SK-N-SH (cell line): ENCODE measurements at regions not wholly inside any gene's neighbourhood (a gene's known extent, or its start where the extent isn't known, plus 50 kb on each side); places are given as distances from the start of the nearest gene placed in this dataset.

Experiments
- CTCF ChIA-PET: fragments of 300-600, 350-600 bp; formaldehyde crosslinking; extraction: SDS; loops from one replicate; lab custom pipeline; 2021; lab: Yijun Ruan, JAX
- POLR2A ChIA-PET: fragments of 350-600 bp; sonication (Branson Sonifier 250); formaldehyde crosslinking; extraction: SDS; loops from one replicate; lab custom pipeline; 2020; ENCODE audit warnings: antibody characterized with exemption, inconsistent platforms; lab: Yijun Ruan, JAX
- DNase-seq: peaks from one replicate; pipeline ENCODE4 v3.0.0; 2012
- H2AFZ ChIP-seq: fragments of 200-600 bp; sonication (generic); 2 replicates; pipeline ENCODE4 v1.8.1; 2016; ENCODE audit warnings: antibody characterized with exemption, mild to moderate bottlenecking, low read depth
- H3F3A ChIP-seq: fragments of 200-600 bp; sonication (generic); replicated peaks from 2 replicates; pipeline ENCODE3; 2016; ENCODE audit warnings: antibody characterized with exemption, mild to moderate bottlenecking; ENCODE audit not compliant: insufficient read depth
- H3K27ac ChIP-seq, 2 experiments: fragments of 200-500 bp in 1 of 2; fragments of 200-600 bp in 1 of 2; sonication (Bioruptor generic) in 1 of 2; sonication (generic), shearing (Covaris generic) in 1 of 2; 2 replicates each; pipeline versions ENCODE4 v1.5.1 to v1.6.1; 2014 to 2016; ENCODE audit warnings: low read depth in 2 of 2, inconsistent platforms in 1 of 2, low read length in 1 of 2, mild to moderate bottlenecking in 1 of 2, mixed read lengths in 1 of 2
- H3K27me3 ChIP-seq: fragments of 200-600 bp; sonication (generic), shearing (Covaris generic); 2 replicates; pipeline ENCODE4 v1.6.1; 2016; ENCODE audit warnings: mixed run types; ENCODE audit not compliant: insufficient read depth
- H3K36me3 ChIP-seq, 2 experiments: fragments of 200-500 bp in 1 of 2; fragments of 200-600 bp in 1 of 2; sonication (Bioruptor generic) in 1 of 2; sonication (generic) in 1 of 2; replicated peaks in 1 of 2; 2 replicates each; pipeline versions ENCODE3 to v1.5.1; 2014 to 2016; ENCODE audit warnings: low read length in 1 of 2, mild to moderate bottlenecking in 1 of 2; ENCODE audit not compliant: insufficient read depth in 2 of 2, control insufficient read depth in 1 of 2
- H3K4me1 ChIP-seq, 2 experiments: fragments of 200-500 bp in 1 of 2; fragments of 200-600 bp in 1 of 2; sonication (Bioruptor generic) in 1 of 2; sonication (generic), shearing (Covaris generic) in 1 of 2; 2 replicates each; pipeline versions ENCODE4 v1.5.1 to v1.6.1; 2014 to 2016; ENCODE audit warnings: low read depth in 1 of 2, low read length in 1 of 2, mixed run types in 1 of 2; ENCODE audit not compliant: insufficient read depth in 2 of 2, control insufficient read depth in 1 of 2
- H3K4me2 ChIP-seq: fragments of 200-600 bp; sonication (generic), shearing (Covaris generic); 2 replicates; pipeline ENCODE4 v1.6.1; 2017; ENCODE audit warnings: mixed run types
- H3K4me3 ChIP-seq, 2 experiments: fragments of 200-500 bp in 1 of 2; fragments of 200-600 bp in 1 of 2; sonication (Bioruptor generic) in 1 of 2; sonication (generic), shearing (Covaris generic) in 1 of 2; 2 replicates each; pipeline versions ENCODE4 v1.5.1 to v1.8.1; 2014 to 2016; ENCODE audit warnings: low read depth in 2 of 2, inconsistent platforms in 1 of 2, low read length in 1 of 2, mild to moderate bottlenecking in 1 of 2, mixed read lengths in 1 of 2, moderate library complexity in 1 of 2
- H3K79me2 ChIP-seq: fragments of 200-600 bp; sonication (generic); 2 replicates; pipeline ENCODE4 v1.8.1; 2017; ENCODE audit warnings: mild to moderate bottlenecking; ENCODE audit not compliant: insufficient read depth
- H3K9ac ChIP-seq: fragments of 200-600 bp; sonication (generic); 2 replicates; pipeline ENCODE4 v1.6.1; 2017; ENCODE audit warnings: mixed run types
- H3K9me2 ChIP-seq: fragments of 200-600 bp; sonication (generic); 2 replicates; pipeline ENCODE4 v1.6.1; 2017; ENCODE audit warnings: mixed run types
- H3K9me3 ChIP-seq: fragments of 200-600 bp; sonication (generic); 2 replicates; pipeline ENCODE4 v1.6.1; 2017; ENCODE audit warnings: mixed run types, mild to moderate bottlenecking, moderate library complexity
- H4K20me1 ChIP-seq: fragments of 200-600 bp; sonication (generic); 2 replicates; pipeline ENCODE4 v1.6.1; 2017; ENCODE audit warnings: mild to moderate bottlenecking, mixed run types; ENCODE audit not compliant: insufficient read depth
- CHD2 ChIP-seq: fragments of 150-350 bp; IDR thresholded peaks from 2 replicates; pipeline ENCODE4 v1.6.1; 2018; ENCODE audit warnings: low read length; ENCODE audit not compliant: partially characterized antibody
- CTCF ChIP-seq: fragments of 200-600 bp; sonication (generic); IDR thresholded peaks from 2 replicates; pipeline ENCODE4 v1.6.1; 2017; ENCODE audit warnings: antibody characterized with exemption, mild to moderate bottlenecking, moderate library complexity
- EZH2phosphoT487 ChIP-seq: fragments of 200-600 bp; sonication (generic); IDR thresholded peaks from 2 replicates; pipeline ENCODE4 v1.6.1; 2017; ENCODE audit warnings: low read depth, mixed run types, mild to moderate bottlenecking, antibody characterized with exemption, moderate library complexity, borderline replicate concordance
- GABPA ChIP-seq: IDR thresholded peaks from 2 replicates; pipeline ENCODE4 v1.4.0; 2012; ENCODE audit warnings: low read depth, mild to moderate bottlenecking
- GATA2 ChIP-seq: sonication (generic); formaldehyde crosslinking; IDR thresholded peaks from 2 replicates; pipeline ENCODE4 v1.5.0; 2020; ENCODE audit warnings: mild to moderate bottlenecking, missing genetic modification reagents
- MEF2A ChIP-seq: IDR thresholded peaks from 2 replicates; pipeline ENCODE4 v1.4.0; 2012; ENCODE audit warnings: low read depth, borderline replicate concordance
- MXI1 ChIP-seq: IDR thresholded peaks from 2 replicates; pipeline ENCODE4 v1.6.1; 2012; ENCODE audit warnings: mild to moderate bottlenecking, low read depth, low read length, improper control_type of control experiment
- NFIC ChIP-seq: IDR thresholded peaks from 2 replicates; pipeline ENCODE4 v1.4.0; 2012; ENCODE audit warnings: borderline replicate concordance
- POLR2AphosphoS5 ChIP-seq: IDR thresholded peaks from 2 replicates; pipeline ENCODE4 v1.6.1; 2012; ENCODE audit warnings: low read depth, low read length
- RAD21 ChIP-seq: IDR thresholded peaks from 2 replicates; pipeline ENCODE4 v1.6.1; 2012; ENCODE audit warnings: mild to moderate bottlenecking, low read length
- RCOR1 ChIP-seq: fragments of 150-350 bp; IDR thresholded peaks from 2 replicates; pipeline ENCODE4 v1.6.1; 2017; ENCODE audit warnings: antibody characterized with exemption, low read length
- RFX5 ChIP-seq: IDR thresholded peaks from 2 replicates; pipeline ENCODE4 v1.6.1; 2012; ENCODE audit warnings: mild to moderate bottlenecking, improper control_type of control experiment, low read length
- RXRA ChIP-seq: IDR thresholded peaks from 2 replicates; pipeline ENCODE4 v1.4.0; 2012; ENCODE audit warnings: low read depth, mild to moderate bottlenecking, borderline replicate concordance
- SIN3A ChIP-seq: IDR thresholded peaks from 2 replicates; pipeline ENCODE4 v1.6.1; 2012; ENCODE audit warnings: low read depth, mild to moderate bottlenecking, low read length, moderate library complexity, borderline replicate concordance
- TAF1 ChIP-seq: IDR thresholded peaks from 2 replicates; pipeline ENCODE4 v1.6.1; 2012; ENCODE audit warnings: low read depth, mild to moderate bottlenecking, low read length, moderate library complexity, borderline replicate concordance
- TEAD4 ChIP-seq: IDR thresholded peaks from 2 replicates; pipeline ENCODE4 v1.4.0; 2012; ENCODE audit warnings: mild to moderate bottlenecking, borderline replicate concordance; ENCODE audit not compliant: insufficient read depth
- YY1 ChIP-seq: IDR thresholded peaks from 2 replicates; pipeline ENCODE4 v1.4.0; 2012; ENCODE audit warnings: low read depth, mild to moderate bottlenecking
- WGBS: methylation state at CpG from one replicate; pipeline ENCODE4 v1.1.6; 2017; ENCODE audit warnings: low lambda C conversion rate; 5-methylcytosine and 5-hydroxymethylcytosine counted together
- TF ChIP-seq, protein P1 (sequence below): IDR thresholded peaks from 2 replicates; pipeline ENCODE4 v1.4.0; 2012; ENCODE audit warnings: low read depth, borderline replicate concordance
- TF ChIP-seq, protein P2 (sequence below): IDR thresholded peaks from 2 replicates; pipeline ENCODE4 v1.6.1; 2012; ENCODE audit warnings: mild to moderate bottlenecking, low read depth, low read length, moderate library complexity
- TF ChIP-seq, protein P3 (sequence below): fragments of 150-350 bp; IDR thresholded peaks from 2 replicates; pipeline ENCODE4 v1.6.1; 2016; ENCODE audit warnings: mild to moderate bottlenecking, low read depth, low read length

DNA sequence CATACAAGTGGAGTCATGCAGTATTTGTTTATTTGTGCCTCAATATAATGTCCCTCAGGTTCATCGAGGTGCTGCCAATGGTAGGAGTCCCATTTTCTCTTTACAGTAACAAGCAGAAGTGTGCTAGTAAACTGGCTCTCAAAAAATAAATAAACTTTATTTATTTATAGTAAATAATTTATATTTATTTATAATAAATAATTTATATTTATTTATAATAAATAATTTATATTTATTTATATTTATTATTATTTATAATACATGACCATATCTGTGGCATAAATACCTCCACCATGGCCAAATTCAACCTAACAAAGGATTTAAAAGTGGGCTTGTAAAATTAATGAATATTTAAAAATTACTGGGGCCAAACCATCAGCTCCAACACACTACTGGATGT lies 464.9 kb upstream of the NWD2 start:
- Histone ChIP-seq H3K27me3 (no peaks in the 10 kb centered on the region), H2AFZ (no peak overlapping the region), H3K4me1 (no peaks in the 10 kb centered on the region), H3K9me2 (no peaks in the 10 kb centered on the region), H3F3A (no peaks in the 10 kb centered on the region), H3K36me3 (no peaks in the 10 kb centered on the region), H3K9ac (no peak overlapping the region), H3K4me2 (no peak overlapping the region), H3K27ac (no peak overlapping the region), H4K20me1 (no peaks in the 10 kb centered on the region), H3K79me2 (no peaks in the 10 kb centered on the region), H3K4me3 (no peak overlapping the region), H3K9me3 (no peaks in the 10 kb centered on the region)
- ChIA-PET CTCF (no interaction called here), POLR2A (no interaction called here)
- no peak for TF ChIP-seq GABPA
- no peak for TF ChIP-seq CHD2
- TF ChIP-seq POLR2AphosphoS5 = no peak
- TF ChIP-seq CTCF = no peak
- TF ChIP-seq TEAD4 = no peak
- TF ChIP-seq, protein P1, sequence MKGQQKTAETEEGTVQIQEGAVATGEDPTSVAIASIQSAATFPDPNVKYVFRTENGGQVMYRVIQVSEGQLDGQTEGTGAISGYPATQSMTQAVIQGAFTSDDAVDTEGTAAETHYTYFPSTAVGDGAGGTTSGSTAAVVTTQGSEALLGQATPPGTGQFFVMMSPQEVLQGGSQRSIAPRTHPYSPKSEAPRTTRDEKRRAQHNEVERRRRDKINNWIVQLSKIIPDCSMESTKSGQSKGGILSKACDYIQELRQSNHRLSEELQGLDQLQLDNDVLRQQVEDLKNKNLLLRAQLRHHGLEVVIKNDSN = no peak
- TF ChIP-seq YY1 = no peak
- TF ChIP-seq, protein P2, sequence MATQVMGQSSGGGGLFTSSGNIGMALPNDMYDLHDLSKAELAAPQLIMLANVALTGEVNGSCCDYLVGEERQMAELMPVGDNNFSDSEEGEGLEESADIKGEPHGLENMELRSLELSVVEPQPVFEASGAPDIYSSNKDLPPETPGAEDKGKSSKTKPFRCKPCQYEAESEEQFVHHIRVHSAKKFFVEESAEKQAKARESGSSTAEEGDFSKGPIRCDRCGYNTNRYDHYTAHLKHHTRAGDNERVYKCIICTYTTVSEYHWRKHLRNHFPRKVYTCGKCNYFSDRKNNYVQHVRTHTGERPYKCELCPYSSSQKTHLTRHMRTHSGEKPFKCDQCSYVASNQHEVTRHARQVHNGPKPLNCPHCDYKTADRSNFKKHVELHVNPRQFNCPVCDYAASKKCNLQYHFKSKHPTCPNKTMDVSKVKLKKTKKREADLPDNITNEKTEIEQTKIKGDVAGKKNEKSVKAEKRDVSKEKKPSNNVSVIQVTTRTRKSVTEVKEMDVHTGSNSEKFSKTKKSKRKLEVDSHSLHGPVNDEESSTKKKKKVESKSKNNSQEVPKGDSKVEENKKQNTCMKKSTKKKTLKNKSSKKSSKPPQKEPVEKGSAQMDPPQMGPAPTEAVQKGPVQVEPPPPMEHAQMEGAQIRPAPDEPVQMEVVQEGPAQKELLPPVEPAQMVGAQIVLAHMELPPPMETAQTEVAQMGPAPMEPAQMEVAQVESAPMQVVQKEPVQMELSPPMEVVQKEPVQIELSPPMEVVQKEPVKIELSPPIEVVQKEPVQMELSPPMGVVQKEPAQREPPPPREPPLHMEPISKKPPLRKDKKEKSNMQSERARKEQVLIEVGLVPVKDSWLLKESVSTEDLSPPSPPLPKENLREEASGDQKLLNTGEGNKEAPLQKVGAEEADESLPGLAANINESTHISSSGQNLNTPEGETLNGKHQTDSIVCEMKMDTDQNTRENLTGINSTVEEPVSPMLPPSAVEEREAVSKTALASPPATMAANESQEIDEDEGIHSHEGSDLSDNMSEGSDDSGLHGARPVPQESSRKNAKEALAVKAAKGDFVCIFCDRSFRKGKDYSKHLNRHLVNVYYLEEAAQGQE = no peak
- no peak for TF ChIP-seq RAD21
- TF ChIP-seq RXRA = no peak
- no peak for TF ChIP-seq NFIC
- no peak for TF ChIP-seq MXI1
- TF ChIP-seq SIN3A = no peak
- TF ChIP-seq RFX5 = no peak
- TF ChIP-seq MEF2A = no peak
- TF ChIP-seq EZH2phosphoT487 = no peak
- TF ChIP-seq GATA2 (CRISPR knock-in tag) = no peak
- TF ChIP-seq RCOR1 = no peak
- TF ChIP-seq, protein P3, sequence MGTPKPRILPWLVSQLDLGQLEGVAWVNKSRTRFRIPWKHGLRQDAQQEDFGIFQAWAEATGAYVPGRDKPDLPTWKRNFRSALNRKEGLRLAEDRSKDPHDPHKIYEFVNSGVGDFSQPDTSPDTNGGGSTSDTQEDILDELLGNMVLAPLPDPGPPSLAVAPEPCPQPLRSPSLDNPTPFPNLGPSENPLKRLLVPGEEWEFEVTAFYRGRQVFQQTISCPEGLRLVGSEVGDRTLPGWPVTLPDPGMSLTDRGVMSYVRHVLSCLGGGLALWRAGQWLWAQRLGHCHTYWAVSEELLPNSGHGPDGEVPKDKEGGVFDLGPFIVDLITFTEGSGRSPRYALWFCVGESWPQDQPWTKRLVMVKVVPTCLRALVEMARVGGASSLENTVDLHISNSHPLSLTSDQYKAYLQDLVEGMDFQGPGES = no peak
- no peak for TF ChIP-seq TAF1
- 3% methylated on average over 1 of the region's 1 CpG for WGBS
- no peak for DNase-seq
